GM23248 (cell line): ENCODE measurements at regions not wholly inside any gene's neighbourhood (a gene's known extent, or its start where the extent isn't known, plus 50 kb on each side); places are given as distances from the start of the nearest gene placed in this dataset.

Experiments
- DNase-seq: peaks from one replicate; pipeline ENCODE4 v3.0.0-alpha.2; 2015
- H2AFZ ChIP-seq: fragments of 200-600 bp; sonication (generic); 2 replicates; pipeline ENCODE4 v1.6.1; 2016; ENCODE audit warnings: antibody characterized with exemption
- H3F3A ChIP-seq: fragments of 200-600 bp; sonication (generic); 2 replicates; pipeline ENCODE4 v1.6.1; 2016; ENCODE audit warnings: mild to moderate bottlenecking, antibody characterized with exemption, mixed run types; ENCODE audit not compliant: insufficient read depth
- H3K27ac ChIP-seq: fragments of 200-600 bp; sonication (generic); 2 replicates; pipeline ENCODE4 v1.5.1; 2016; ENCODE audit warnings: mild to moderate bottlenecking
- H3K27me3 ChIP-seq: fragments of 200-600 bp; sonication (generic); replicated peaks from 2 replicates; pipeline ENCODE4 v1.6.1; 2016; ENCODE audit warnings: mild to moderate bottlenecking; ENCODE audit not compliant: insufficient read depth
- H3K36me3 ChIP-seq: fragments of 200-600 bp; sonication (generic); 2 replicates; pipeline ENCODE4 v1.6.1; 2016; ENCODE audit warnings: low read depth, mild to moderate bottlenecking
- H3K4me1 ChIP-seq: fragments of 200-600 bp; sonication (generic); 2 replicates; pipeline ENCODE4 v1.6.1; 2016; ENCODE audit warnings: mild to moderate bottlenecking; ENCODE audit not compliant: insufficient read depth
- H3K4me2 ChIP-seq: fragments of 200-600 bp; sonication (generic); one replicate; pipeline ENCODE4 v1.6.1; 2016; ENCODE audit warnings: mild to moderate bottlenecking; ENCODE audit not compliant: unreplicated experiment
- H3K4me3 ChIP-seq: fragments of 200-600 bp; sonication (generic); 2 replicates; pipeline ENCODE4 v1.5.1; 2016; ENCODE audit warnings: mild to moderate bottlenecking
- H3K79me2 ChIP-seq: fragments of 200-600 bp; sonication (generic); 2 replicates; pipeline ENCODE4 v1.6.1; 2016; ENCODE audit warnings: mild to moderate bottlenecking; ENCODE audit not compliant: insufficient read depth
- H3K9ac ChIP-seq: fragments of 200-600 bp; sonication (generic); 2 replicates; pipeline ENCODE4 v1.6.1; 2016; ENCODE audit warnings: mild to moderate bottlenecking
- H3K9me2 ChIP-seq: fragments of 200-600 bp; sonication (generic); 2 replicates; pipeline ENCODE4 v1.6.1; 2016; ENCODE audit warnings: mixed run types, mild to moderate bottlenecking, moderate library complexity; ENCODE audit not compliant: insufficient read depth
- H3K9me3 ChIP-seq: fragments of 200-600 bp; sonication (generic); one replicate; pipeline ENCODE4 v1.6.1; 2017; ENCODE audit warnings: low read depth
- H4K20me1 ChIP-seq: fragments of 200-600 bp; sonication (generic); 2 replicates; pipeline ENCODE4 v1.6.0; 2016; ENCODE audit not compliant: insufficient read depth
- EZH2 ChIP-seq: fragments of 200-600 bp; sonication (generic); IDR thresholded peaks from 2 replicates; pipeline ENCODE4 v1.6.1; 2018; ENCODE audit warnings: antibody characterized with exemption, mild to moderate bottlenecking; ENCODE audit not compliant: insufficient read depth, poor library complexity, severe bottlenecking
- EZH2phosphoT487 ChIP-seq: fragments of 200-600 bp; sonication (generic); IDR thresholded peaks from 2 replicates; pipeline ENCODE4 v1.6.1; 2018; ENCODE audit warnings: antibody characterized with exemption, moderate library complexity, mild to moderate bottlenecking, low read depth; ENCODE audit not compliant: insufficient read depth
- WGBS, 2 experiments: methylation state at CpG; one replicate each; pipeline ENCODE4 v1.1.6; 2015 to 2017; ENCODE audit warnings: low lambda C conversion rate in 2 of 2, low coverage in 1 of 2; ENCODE audit errors: missing lambda C conversion rate in 2 of 2; 5-methylcytosine and 5-hydroxymethylcytosine counted together
- in situ Hi-C: fragments of 300-500 bp; cut with MboI; formaldehyde crosslinking; loops from 2 replicates; pipeline ENCODE4 v1.15.0; 2020

DNA sequence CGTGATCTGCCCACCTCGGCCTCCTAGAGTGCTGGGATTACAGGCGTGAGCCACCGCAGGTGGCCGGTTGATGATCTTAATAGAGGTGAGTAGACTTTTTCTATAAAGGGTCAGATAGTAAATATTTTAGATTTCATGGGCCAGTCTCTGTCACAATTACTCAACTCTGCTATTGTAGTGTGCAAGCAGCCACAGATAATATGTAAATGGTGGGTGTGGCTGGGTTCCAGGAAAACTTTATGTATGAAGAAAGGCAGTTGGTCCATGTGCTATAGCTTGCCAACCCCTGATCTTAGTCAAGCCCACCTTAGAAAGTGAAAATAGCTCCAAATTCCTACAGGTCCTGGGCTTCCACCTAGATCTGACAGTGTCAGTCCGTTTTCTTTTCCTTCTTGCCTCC, 94.9 kb upstream of the PMFBP1 start:
- in situ Hi-C loops = no loop called here
- Histone ChIP-seq H3K36me3 (no peaks in the 10 kb centered on the region), H3K27me3 (no peaks in the 10 kb centered on the region), H2AFZ (no peak overlapping the region), H3K9me2 (no peaks in the 10 kb centered on the region), H3K27ac (no peak overlapping the region), H3K79me2 (no peaks in the 10 kb centered on the region), H3K4me3 (no peak overlapping the region), H4K20me1 (no peaks in the 10 kb centered on the region), H3K9ac (no peak overlapping the region), H3K4me2 (no peak overlapping the region), H3F3A (no peaks in the 10 kb centered on the region), H3K4me1 (no peaks in the 10 kb centered on the region), H3K9me3 (no peaks in the 10 kb centered on the region)
- WGBS, 2 experiments = 96 to 97% methylated on average over 6 of the region's 6 CpGs
- no peak for DNase-seq
- TF ChIP-seq EZH2 (no peak), EZH2phosphoT487 (no peak)

DNA sequence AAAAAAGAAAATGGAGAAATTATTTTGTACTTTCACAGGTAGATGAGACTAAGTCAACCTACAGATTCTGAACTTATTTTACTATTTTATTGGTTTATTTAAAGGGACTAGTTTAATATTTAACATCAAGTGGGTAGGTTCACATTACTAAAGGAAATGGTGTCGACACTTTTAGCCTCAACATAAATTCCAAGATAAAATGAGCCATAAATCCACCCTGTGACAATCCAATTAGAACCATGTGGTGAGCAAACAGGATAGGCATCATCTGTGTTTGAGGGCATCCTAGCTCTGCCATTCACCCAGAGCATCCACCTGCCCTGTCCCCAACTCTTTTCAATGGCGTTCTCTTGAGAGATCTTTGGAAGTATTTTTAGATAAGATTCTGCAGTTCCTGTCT, 92.8 kb upstream of the PMFBP1 start:
- no peaks in the 10 kb centered on the region for H3K36me3 ChIP-seq
- H3K9me3 ChIP-seq = no peaks in the 10 kb centered on the region
- H3K27me3 ChIP-seq = no peaks in the 10 kb centered on the region
- no peaks in the 10 kb centered on the region for H3F3A ChIP-seq
- H2AFZ ChIP-seq = no peak overlapping the region
- H3K4me1 ChIP-seq = no peaks in the 10 kb centered on the region
- no peak overlapping the region for H3K9ac ChIP-seq
- H4K20me1 ChIP-seq = no peaks in the 10 kb centered on the region
- TF ChIP-seq EZH2 (no peak), EZH2phosphoT487 (no peak)
- no peak overlapping the region for H3K4me2 ChIP-seq
- no peaks in the 10 kb centered on the region for H3K79me2 ChIP-seq
- no peaks in the 10 kb centered on the region for H3K9me2 ChIP-seq
- no peak overlapping the region for H3K27ac ChIP-seq
- no peak for DNase-seq
- in situ Hi-C loops = no loop called here
- H3K4me3 ChIP-seq = no peak overlapping the region
- WGBS, 2 experiments = 56 to 60% methylated on average over 2 of the region's 2 CpGs

DNA sequence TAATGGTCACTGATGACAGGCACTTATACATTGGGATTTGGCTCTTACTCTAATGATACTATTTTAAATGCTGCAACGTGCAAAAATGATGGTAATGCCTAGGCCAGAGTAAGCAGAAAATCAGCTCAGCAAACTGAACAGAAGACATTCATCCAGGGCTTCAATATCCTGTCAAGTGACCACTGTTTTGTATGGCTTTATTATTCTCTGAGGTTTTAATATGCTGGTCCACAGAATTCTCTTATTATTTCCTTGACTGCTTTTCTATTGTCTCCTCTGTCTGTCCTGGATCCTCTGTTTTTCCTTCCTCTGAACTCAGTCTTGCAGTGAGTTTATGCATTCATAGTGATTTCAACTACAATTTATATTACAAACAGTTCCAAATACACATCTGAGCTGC, 90.8 kb upstream of the PMFBP1 start:
- Histone ChIP-seq H3K4me3 (no peak overlapping the region), H3K4me2 (no peak overlapping the region), H3K27me3 (no peaks in the 10 kb centered on the region), H3K9me3 (no peaks in the 10 kb centered on the region), H2AFZ (no peak overlapping the region), H3K27ac (no peak overlapping the region), H3K79me2 (no peaks in the 10 kb centered on the region), H3K9ac (no peak overlapping the region), H3K4me1 (no peaks in the 10 kb centered on the region), H3F3A (no peaks in the 10 kb centered on the region), H3K9me2 (no peaks in the 10 kb centered on the region), H3K36me3 (no peaks in the 10 kb centered on the region), H4K20me1 (no peaks in the 10 kb centered on the region)
- in situ Hi-C loops = no loop called here
- DNase-seq = no peak
- 46 to 69% methylated on average over 1 of the region's 1 CpG for WGBS, 2 experiments
- no peak for TF ChIP-seq EZH2phosphoT487
- no peak for TF ChIP-seq EZH2

DNA sequence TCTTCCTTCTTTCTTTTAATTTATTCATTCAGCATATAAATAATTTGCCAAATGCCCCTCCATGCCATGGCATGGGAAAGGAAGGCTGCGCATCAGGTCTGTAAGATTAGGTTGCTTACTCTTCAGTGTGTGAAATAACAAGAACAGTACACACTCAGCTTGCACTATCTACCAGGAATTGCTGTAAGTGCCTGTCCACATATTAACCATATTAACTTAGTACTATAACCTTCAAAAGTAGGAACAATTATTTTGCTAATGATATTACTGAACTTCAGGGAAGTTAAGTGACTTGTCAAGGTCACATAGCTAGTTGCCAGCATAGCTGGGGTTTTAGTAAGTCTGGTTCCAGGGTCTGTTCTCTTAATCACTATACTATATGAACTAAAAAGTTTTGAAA, 89.2 kb upstream of the PMFBP1 start:
- H2AFZ ChIP-seq = no peak overlapping the region
- peaks cover 13% of the 10 kb centered on the region for H3K4me1 ChIP-seq
- no peak overlapping the region for H3K4me2 ChIP-seq
- no peak overlapping the region for H3K27ac ChIP-seq
- H3F3A ChIP-seq = peaks cover 7% of the 10 kb centered on the region
- no peak for DNase-seq
- H3K27me3 ChIP-seq = no peaks in the 10 kb centered on the region
- H3K9me3 ChIP-seq = no peaks in the 10 kb centered on the region
- no peaks in the 10 kb centered on the region for H3K36me3 ChIP-seq
- TF ChIP-seq EZH2 (no peak), EZH2phosphoT487 (no peak)
- in situ Hi-C loops = no loop called here
- no peak overlapping the region for H3K4me3 ChIP-seq
- H3K9ac ChIP-seq = no peak overlapping the region
- H4K20me1 ChIP-seq = no peaks in the 10 kb centered on the region
- H3K9me2 ChIP-seq = no peaks in the 10 kb centered on the region
- 95 to 97% methylated on average over 1 of the region's 1 CpG for WGBS, 2 experiments
- H3K79me2 ChIP-seq = no peaks in the 10 kb centered on the region

DNA sequence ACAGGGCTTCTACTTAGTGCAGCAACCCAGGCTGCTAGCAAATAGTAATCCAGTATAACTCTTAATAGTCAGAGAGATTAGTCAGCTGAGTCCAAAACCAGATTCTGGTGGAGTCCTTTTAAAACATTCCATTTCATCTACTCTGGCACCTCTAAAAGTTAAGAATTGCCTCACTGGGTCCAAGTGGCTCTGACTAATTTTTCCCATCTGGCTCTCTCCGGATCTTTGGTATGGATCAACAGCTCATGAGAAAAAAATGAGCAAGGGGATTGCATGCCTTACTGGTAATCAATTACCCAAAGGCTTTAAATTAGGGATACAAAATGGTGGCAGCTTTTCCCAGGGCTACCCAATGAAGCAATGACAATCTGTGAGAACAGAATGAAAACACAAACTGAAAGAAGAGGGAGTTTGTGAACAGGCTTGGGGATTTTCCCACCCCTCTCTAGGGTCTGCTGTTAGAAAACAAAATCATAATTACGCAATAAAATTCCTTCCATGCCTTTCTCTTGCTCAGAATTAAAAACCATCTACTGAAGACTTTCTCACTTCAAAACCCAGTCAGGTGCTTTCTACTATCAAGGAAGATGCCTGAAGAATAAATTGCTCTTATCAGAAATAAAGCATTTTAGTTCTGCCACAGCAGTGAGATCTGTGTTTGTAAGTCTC, 84.6 kb upstream of the PMFBP1 start:
- Histone ChIP-seq H3K4me3 (peak overlapping the region; percentile 51; the same call in 1 of the 2 replicates), H3K79me2 (no peaks in the 10 kb centered on the region), H3K36me3 (no peaks in the 10 kb centered on the region), H3F3A (peaks cover 19% of the 10 kb centered on the region), H3K9me2 (no peaks in the 10 kb centered on the region), H3K4me1 (peaks cover 25% of the 10 kb centered on the region), H3K27ac (peak overlapping the region; percentile 94), H2AFZ (0 out of 2 replicates have a peak overlapping the region, but pooled peaks have one; percentile 30), H3K9me3 (no peaks in the 10 kb centered on the region), H3K27me3 (no peaks in the 10 kb centered on the region), H3K9ac (peak overlapping the region; percentile 72), H3K4me2 (peak overlapping the region; percentile 66), H4K20me1 (no peaks in the 10 kb centered on the region)
- WGBS, 2 experiments = 48 to 50% methylated on average over 2 of the region's 2 CpGs
- no peak for TF ChIP-seq EZH2phosphoT487
- no peak for TF ChIP-seq EZH2
- DNase-seq = peak; percentile 95
- in situ Hi-C loops = no loop called here
